ENCODE measurements at regions not wholly inside any gene's neighbourhood (a gene's known extent, or its start where the extent isn't known, plus 50 kb on each side); places are given as distances from the start of the nearest gene placed in this dataset.

DNA sequence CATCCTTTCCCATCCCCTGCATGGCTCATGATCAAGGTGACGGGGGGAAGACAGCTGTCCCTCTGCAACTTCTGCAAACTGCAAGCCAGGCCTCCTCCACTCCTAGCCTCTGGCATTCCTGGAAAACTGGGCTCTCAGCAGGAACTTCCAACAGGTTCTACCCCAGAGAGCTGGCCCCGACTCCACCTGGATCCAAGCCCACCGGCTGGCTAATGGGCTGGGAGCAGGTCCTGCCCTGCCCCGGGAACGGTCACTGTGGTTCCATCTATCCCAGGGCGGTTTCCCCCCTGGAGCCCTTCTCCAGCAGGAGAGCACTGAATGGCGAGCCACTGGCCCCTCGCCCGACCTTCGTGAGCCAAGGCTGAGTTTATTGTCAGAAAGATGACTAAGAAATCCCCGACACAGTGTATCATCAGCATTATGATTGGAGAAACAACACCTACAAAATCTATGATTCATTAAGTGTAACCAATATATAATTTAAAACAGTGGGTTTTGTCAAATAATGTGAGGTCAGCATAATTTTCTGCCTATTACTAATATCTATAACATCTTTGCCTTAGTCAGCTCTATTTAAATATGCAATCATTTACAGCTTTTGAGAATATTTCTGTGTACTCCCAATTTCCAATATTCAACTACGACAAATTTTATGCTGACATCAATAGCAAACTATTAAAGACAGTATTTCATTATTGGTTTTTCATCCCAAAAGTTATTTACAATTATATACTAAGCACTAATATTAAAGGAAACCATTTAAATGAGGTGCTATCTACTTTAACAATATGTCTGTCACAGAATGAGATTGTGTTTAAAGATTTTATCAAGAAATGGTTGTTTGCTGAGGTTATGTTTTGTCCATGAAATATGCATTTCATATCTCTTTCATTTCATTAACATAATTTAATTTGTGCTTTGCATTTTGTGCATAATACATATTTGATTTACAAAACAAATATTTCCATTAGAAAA is 133.0 kb downstream of the URI1 start:
- Histone ChIP-seq H3K4me1 (ENCODE audit: control insufficient read depth, insufficient read depth, low read length) (peaks cover 2% of the 10 kb centered on the region), H3K4me3 (ENCODE audit: low read length in 2 of 2) (no peak overlapping the region), H3K27ac (ENCODE audit: low read length) (no peak overlapping the region), H3K36me3 (ENCODE audit: control insufficient read depth in 2 of 2, insufficient read depth in 2 of 2, low read length in 2 of 2) (no peaks in the 10 kb centered on the region), H3K27me3 (ENCODE audit: control insufficient read depth in 1 of 2, insufficient read depth in 2 of 2, low read length in 2 of 2) (peaks cover 3 to 12% of the 10 kb centered on the region in 2 donors), H3K9me3 (ENCODE audit: control insufficient read depth in 2 of 2, low read length in 2 of 2) (no peaks in the 10 kb centered on the region), H3K9ac (ENCODE audit: low read length in 2 of 2) (no peak overlapping the region)

DNA sequence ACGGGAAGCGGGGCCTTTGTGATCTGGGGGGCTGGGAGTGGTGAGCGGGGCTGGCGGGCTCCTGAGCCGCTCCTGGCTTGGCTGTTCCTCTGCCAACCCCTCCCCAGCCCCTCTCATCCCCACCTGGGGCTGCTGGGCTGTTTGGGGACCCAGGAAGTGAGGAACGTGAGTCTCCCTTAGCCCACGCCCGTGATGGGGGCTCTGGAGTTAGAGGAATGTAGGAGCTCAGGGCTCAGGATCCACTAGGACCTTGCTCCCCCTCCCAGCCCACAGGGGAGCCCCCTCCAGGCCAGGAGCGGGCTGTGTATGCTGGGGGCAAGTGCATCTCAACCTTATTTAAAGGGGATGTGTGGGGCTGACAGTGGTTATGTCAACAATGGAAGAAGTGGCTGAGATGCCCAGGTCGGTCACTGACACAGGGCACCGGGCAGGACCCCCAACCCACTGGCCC is 134.1 kb downstream of the URI1 start:
- H3K9me3 ChIP-seq (ENCODE audit: control insufficient read depth in 2 of 2, low read length in 2 of 2): no peaks in the 10 kb centered on the region
- H3K9ac ChIP-seq (ENCODE audit: low read length in 2 of 2): no peak overlapping the region
- H3K27ac ChIP-seq (ENCODE audit: low read length): no peak overlapping the region
- peaks cover 2% of the 10 kb centered on the region for H3K4me1 ChIP-seq (ENCODE audit: control insufficient read depth, insufficient read depth, low read length)
- no peak overlapping the region for H3K4me3 ChIP-seq (ENCODE audit: low read length in 2 of 2)
- H3K27me3 ChIP-seq (ENCODE audit: control insufficient read depth in 1 of 2, insufficient read depth in 2 of 2, low read length in 2 of 2): peaks cover 3 to 12% of the 10 kb centered on the region in 2 donors
- H3K36me3 ChIP-seq (ENCODE audit: control insufficient read depth in 2 of 2, insufficient read depth in 2 of 2, low read length in 2 of 2): no peaks in the 10 kb centered on the region

GRCh38 chr19:30076751-30077670 is 135.0 kb downstream of the URI1 start:
- H3K4me3 ChIP-seq (ENCODE audit: low read length in 2 of 2): no peak overlapping the region
- no peaks in the 10 kb centered on the region for H3K9me3 ChIP-seq (ENCODE audit: control insufficient read depth in 2 of 2, low read length in 2 of 2)
- H3K4me1 ChIP-seq (ENCODE audit: control insufficient read depth, insufficient read depth, low read length): peaks cover 2% of the 10 kb centered on the region
- no peaks in the 10 kb centered on the region for H3K36me3 ChIP-seq (ENCODE audit: control insufficient read depth in 2 of 2, insufficient read depth in 2 of 2, low read length in 2 of 2)
- peaks cover 3 to 9% of the 10 kb centered on the region in 2 donors for H3K27me3 ChIP-seq (ENCODE audit: control insufficient read depth in 1 of 2, insufficient read depth in 2 of 2, low read length in 2 of 2)
- no peak overlapping the region for H3K9ac ChIP-seq (ENCODE audit: low read length in 2 of 2)
- H3K27ac ChIP-seq (ENCODE audit: low read length): no peak overlapping the region

GRCh38 chr19:30077851-30078355 is 135.9 kb downstream of the URI1 start:
- H3K4me1 ChIP-seq (ENCODE audit: control insufficient read depth, insufficient read depth, low read length): no peaks in the 10 kb centered on the region
- H3K9me3 ChIP-seq (ENCODE audit: control insufficient read depth in 2 of 2, low read length in 2 of 2): no peaks in the 10 kb centered on the region
- no peaks in the 10 kb centered on the region for H3K36me3 ChIP-seq (ENCODE audit: control insufficient read depth in 2 of 2, insufficient read depth in 2 of 2, low read length in 2 of 2)
- H3K27ac ChIP-seq (ENCODE audit: low read length): no peak overlapping the region
- H3K4me3 ChIP-seq (ENCODE audit: low read length in 2 of 2): no peak overlapping the region
- H3K9ac ChIP-seq (ENCODE audit: low read length in 2 of 2): no peak overlapping the region
- peaks cover 3 to 7% of the 10 kb centered on the region in 2 donors for H3K27me3 ChIP-seq (ENCODE audit: control insufficient read depth in 1 of 2, insufficient read depth in 2 of 2, low read length in 2 of 2)

- H3K4me1 ChIP-seq (ENCODE audit: control insufficient read depth, insufficient read depth, low read length): no peaks in the 10 kb centered on the region
- H3K27ac ChIP-seq (ENCODE audit: low read length): no peak overlapping the region
- H3K4me3 ChIP-seq (ENCODE audit: low read length in 2 of 2): no peak overlapping the region
- no peak overlapping the region for H3K9ac ChIP-seq (ENCODE audit: low read length in 2 of 2)
- H3K27me3 ChIP-seq (ENCODE audit: control insufficient read depth in 1 of 2, insufficient read depth in 2 of 2, low read length in 2 of 2): peaks cover 3 to 6% of the 10 kb centered on the region in 2 donors
- no peaks in the 10 kb centered on the region for H3K9me3 ChIP-seq (ENCODE audit: control insufficient read depth in 2 of 2, low read length in 2 of 2)
- H3K36me3 ChIP-seq (ENCODE audit: control insufficient read depth in 2 of 2, insufficient read depth in 2 of 2, low read length in 2 of 2): no peaks in the 10 kb centered on the region
Observed at GRCh38 chr19:30078381-30078910, 136.4 kb downstream of the URI1 start.

DNA sequence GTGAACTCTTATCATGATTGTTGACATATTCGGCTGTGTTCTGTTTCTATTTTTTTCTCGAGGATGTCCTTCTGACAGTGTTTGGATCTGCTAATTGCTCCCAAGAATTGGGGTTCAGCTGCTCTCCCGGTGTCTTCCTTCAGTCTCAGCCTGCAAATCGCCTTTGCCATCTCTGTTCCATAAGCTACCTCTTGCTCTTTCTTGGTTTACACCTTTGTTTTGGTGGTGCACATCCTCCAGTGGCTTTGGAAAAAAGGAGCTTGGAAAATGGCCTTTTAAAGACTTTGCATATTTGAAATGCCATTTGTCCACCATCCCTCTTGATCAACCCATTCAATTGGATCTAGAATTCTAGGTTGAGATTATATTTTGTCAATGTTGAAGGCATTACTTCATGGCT is 137.2 kb downstream of the URI1 start:
- peaks cover 0 to 3% of the 10 kb centered on the region in 2 donors for H3K27me3 ChIP-seq (ENCODE audit: control insufficient read depth in 1 of 2, insufficient read depth in 2 of 2, low read length in 2 of 2)
- H3K9me3 ChIP-seq (ENCODE audit: control insufficient read depth in 2 of 2, low read length in 2 of 2): no peaks in the 10 kb centered on the region
- H3K4me1 ChIP-seq (ENCODE audit: control insufficient read depth, insufficient read depth, low read length): no peaks in the 10 kb centered on the region

GRCh38 chr19:30082168-30082567 is 140.1 kb downstream of the URI1 start:
- Histone ChIP-seq H3K9me3 (ENCODE audit: control insufficient read depth in 2 of 2, low read length in 2 of 2) (no peaks in the 10 kb centered on the region), H3K9ac (ENCODE audit: low read length in 2 of 2) (no peak overlapping the region), H3K4me1 (ENCODE audit: control insufficient read depth, insufficient read depth, low read length) (no peaks in the 10 kb centered on the region)

More for the DNA sequence above, 137.2 kb downstream of the URI1 start:
- H3K4me3 ChIP-seq (ENCODE audit: low read length in 2 of 2): no peak overlapping the region
- H3K36me3 ChIP-seq (ENCODE audit: control insufficient read depth in 2 of 2, insufficient read depth in 2 of 2, low read length in 2 of 2): no peaks in the 10 kb centered on the region
- H3K9ac ChIP-seq (ENCODE audit: low read length in 2 of 2): no peak overlapping the region
- H3K27ac ChIP-seq (ENCODE audit: low read length): no peak overlapping the region

GRCh38 chr19:30082611-30083010 is 140.6 kb downstream of the URI1 start:
- Histone ChIP-seq H3K9ac (ENCODE audit: low read length in 2 of 2) (no peak overlapping the region), H3K4me1 (ENCODE audit: control insufficient read depth, insufficient read depth, low read length) (no peaks in the 10 kb centered on the region), H3K27me3 (ENCODE audit: control insufficient read depth in 1 of 2, insufficient read depth in 2 of 2, low read length in 2 of 2) (no peaks in the 10 kb centered on the region), H3K4me3 (ENCODE audit: low read length in 2 of 2) (no peak overlapping the region), H3K9me3 (ENCODE audit: control insufficient read depth in 2 of 2, low read length in 2 of 2) (no peaks in the 10 kb centered on the region), H3K27ac (ENCODE audit: low read length) (no peak overlapping the region), H3K36me3 (ENCODE audit: control insufficient read depth in 2 of 2, insufficient read depth in 2 of 2, low read length in 2 of 2) (no peaks in the 10 kb centered on the region)

More at GRCh38 chr19:30082168-30082567, 140.1 kb downstream of the URI1 start:
- H3K27me3 ChIP-seq (ENCODE audit: control insufficient read depth in 1 of 2, insufficient read depth in 2 of 2, low read length in 2 of 2): no peaks in the 10 kb centered on the region
- H3K36me3 ChIP-seq (ENCODE audit: control insufficient read depth in 2 of 2, insufficient read depth in 2 of 2, low read length in 2 of 2): no peaks in the 10 kb centered on the region
- H3K27ac ChIP-seq (ENCODE audit: low read length): no peak overlapping the region
- H3K4me3 ChIP-seq (ENCODE audit: low read length in 2 of 2): no peak overlapping the region

- Histone ChIP-seq H3K4me3 (ENCODE audit: low read length in 2 of 2) (no peak overlapping the region), H3K9ac (ENCODE audit: low read length in 2 of 2) (no peak overlapping the region), H3K36me3 (ENCODE audit: control insufficient read depth in 2 of 2, insufficient read depth in 2 of 2, low read length in 2 of 2) (no peaks in the 10 kb centered on the region), H3K9me3 (ENCODE audit: control insufficient read depth in 2 of 2, low read length in 2 of 2) (no peaks in the 10 kb centered on the region), H3K4me1 (ENCODE audit: control insufficient read depth, insufficient read depth, low read length) (no peaks in the 10 kb centered on the region), H3K27me3 (ENCODE audit: control insufficient read depth in 1 of 2, insufficient read depth in 2 of 2, low read length in 2 of 2) (no peaks in the 10 kb centered on the region), H3K27ac (ENCODE audit: low read length) (no peak overlapping the region)
Observed at GRCh38 chr19:30083125-30083681, 141.2 kb downstream of the URI1 start.

GRCh38 chr19:30083701-30084156 is 141.7 kb downstream of the URI1 start:
- Histone ChIP-seq H3K36me3 (ENCODE audit: control insufficient read depth in 2 of 2, insufficient read depth in 2 of 2, low read length in 2 of 2) (no peaks in the 10 kb centered on the region), H3K9me3 (ENCODE audit: control insufficient read depth in 2 of 2, low read length in 2 of 2) (no peaks in the 10 kb centered on the region), H3K27ac (ENCODE audit: low read length) (no peak overlapping the region), H3K4me3 (ENCODE audit: low read length in 2 of 2) (no peak overlapping the region), H3K4me1 (ENCODE audit: control insufficient read depth, insufficient read depth, low read length) (no peaks in the 10 kb centered on the region), H3K9ac (ENCODE audit: low read length in 2 of 2) (no peak overlapping the region), H3K27me3 (ENCODE audit: control insufficient read depth in 1 of 2, insufficient read depth in 2 of 2, low read length in 2 of 2) (no peaks in the 10 kb centered on the region)

Measured in stomach smooth muscle (tissue), 2 donors.